ENCODE measurements at regions not wholly inside any gene's neighbourhood (a gene's known extent, or its start where the extent isn't known, plus 50 kb on each side); places are given as distances from the start of the nearest gene placed in this dataset.
A peak's percentile ranks its signal among the peaks of the same experiment; 100 is the strongest.

DNA sequence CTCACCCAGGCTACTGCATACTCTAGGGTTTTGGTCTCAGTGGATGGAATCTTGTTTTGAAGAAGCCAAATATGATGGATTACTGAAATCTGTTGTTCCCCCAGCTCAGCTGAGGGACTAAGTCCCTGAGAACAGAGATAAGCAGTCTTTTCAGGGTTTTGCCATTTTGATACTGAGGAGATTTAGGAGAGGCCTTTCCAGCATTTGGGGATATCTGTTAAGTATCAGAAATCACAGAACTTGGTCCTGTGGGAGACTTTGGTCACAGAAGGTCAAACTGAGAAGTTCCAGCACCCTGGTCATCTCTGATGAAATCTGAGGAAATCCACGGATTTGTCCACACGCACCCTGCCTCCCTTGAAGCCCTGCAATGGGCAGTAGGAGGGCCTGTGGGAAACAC is 181.0 kb upstream of the GADL1 start:
- TF ChIP-seq, protein P1, sequence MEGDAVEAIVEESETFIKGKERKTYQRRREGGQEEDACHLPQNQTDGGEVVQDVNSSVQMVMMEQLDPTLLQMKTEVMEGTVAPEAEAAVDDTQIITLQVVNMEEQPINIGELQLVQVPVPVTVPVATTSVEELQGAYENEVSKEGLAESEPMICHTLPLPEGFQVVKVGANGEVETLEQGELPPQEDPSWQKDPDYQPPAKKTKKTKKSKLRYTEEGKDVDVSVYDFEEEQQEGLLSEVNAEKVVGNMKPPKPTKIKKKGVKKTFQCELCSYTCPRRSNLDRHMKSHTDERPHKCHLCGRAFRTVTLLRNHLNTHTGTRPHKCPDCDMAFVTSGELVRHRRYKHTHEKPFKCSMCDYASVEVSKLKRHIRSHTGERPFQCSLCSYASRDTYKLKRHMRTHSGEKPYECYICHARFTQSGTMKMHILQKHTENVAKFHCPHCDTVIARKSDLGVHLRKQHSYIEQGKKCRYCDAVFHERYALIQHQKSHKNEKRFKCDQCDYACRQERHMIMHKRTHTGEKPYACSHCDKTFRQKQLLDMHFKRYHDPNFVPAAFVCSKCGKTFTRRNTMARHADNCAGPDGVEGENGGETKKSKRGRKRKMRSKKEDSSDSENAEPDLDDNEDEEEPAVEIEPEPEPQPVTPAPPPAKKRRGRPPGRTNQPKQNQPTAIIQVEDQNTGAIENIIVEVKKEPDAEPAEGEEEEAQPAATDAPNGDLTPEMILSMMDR (IDR thresholded peaks at IDR 0.05; ENCODE audit: low read depth, low read length): no peak
- no peak for DNase-seq (ENCODE audit: low read depth in 2 of 2)

DNA sequence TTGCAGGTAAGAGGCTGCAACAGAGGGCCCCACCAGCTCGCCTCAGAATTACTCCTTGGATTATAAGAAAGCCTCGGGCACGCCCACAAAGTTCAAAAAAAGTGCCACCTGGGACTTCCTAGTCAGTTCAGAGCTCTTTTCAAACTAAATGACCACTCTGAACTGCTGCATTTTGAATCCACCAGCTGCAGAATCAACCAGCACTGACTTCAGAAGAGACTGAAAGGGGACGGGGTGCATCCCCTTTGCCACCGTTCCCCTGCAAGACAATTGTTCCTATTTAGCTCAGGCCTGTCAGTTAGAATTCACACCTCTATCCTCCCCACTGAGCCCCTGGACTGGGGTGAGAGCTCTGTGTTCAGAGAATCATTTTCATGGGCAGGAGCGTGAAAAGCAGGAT is 181.4 kb upstream of the GADL1 start:
- no peak for DNase-seq (ENCODE audit: low read depth in 2 of 2)
- TF ChIP-seq, protein P1 (IDR thresholded peaks at IDR 0.05; ENCODE audit: low read depth, low read length): no peak
- no peak overlapping the region for H3K4me3 ChIP-seq (replicated peaks in 1 of 2; ENCODE audit: low read depth in 2 of 2, low read length in 2 of 2)

More for the DNA sequence above, 181.0 kb upstream of the GADL1 start:
- H3K4me3 ChIP-seq (replicated peaks in 1 of 2; ENCODE audit: low read depth in 2 of 2, low read length in 2 of 2): no peak overlapping the region

DNA sequence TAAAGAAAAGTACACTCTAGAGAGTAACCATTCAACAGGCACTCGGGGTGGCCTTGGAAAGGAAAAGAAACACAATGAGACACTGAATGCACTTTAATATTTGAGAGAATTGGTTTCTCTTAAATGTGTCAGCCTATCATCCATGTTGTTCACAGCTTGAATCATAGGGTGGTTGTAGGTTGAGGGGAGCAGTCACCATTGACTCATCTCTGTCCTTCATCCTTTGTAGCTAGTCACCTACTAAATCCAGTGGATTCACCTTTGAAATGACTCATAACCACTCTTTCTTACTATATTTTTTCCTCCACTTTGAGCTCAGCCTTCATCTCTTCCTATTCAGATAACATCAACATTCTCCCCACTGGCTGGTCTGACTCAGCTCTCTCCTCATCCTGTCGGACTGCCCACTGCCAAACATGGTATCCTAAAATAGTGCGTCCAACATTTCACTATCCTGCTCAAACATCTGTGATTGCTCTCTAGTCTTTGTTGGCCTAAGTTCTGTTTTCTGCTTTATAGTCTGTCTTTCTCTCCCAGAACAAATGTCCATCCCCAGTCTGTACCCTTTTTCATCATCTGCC is 182.7 kb upstream of the GADL1 start:
- TF ChIP-seq, protein P1 (IDR thresholded peaks at IDR 0.05; ENCODE audit: low read depth, low read length): no peak
- DNase-seq (ENCODE audit: low read depth in 2 of 2): peak; percentile 67 to 90
- no peak overlapping the region for H3K4me3 ChIP-seq (replicated peaks in 1 of 2; ENCODE audit: low read depth in 2 of 2, low read length in 2 of 2)

DNA sequence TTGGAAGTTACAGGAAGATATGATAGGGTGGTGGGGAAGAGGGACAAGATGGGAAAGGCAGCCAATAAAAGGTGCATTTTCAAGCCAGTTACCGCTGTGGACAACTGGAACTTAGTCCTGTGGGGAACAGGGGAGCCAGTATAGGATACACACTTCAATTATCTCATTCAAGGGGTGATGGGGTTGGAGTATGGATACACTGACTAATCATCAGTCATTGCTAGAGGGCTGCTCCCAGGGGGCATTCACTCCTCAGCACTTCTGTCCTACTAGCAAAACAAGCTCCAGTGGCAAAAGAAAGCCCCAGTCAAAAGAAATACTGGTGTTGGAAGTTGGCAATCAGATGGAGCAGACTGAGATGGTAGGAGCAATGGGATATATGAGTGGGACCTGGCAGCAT is 183.4 kb upstream of the GADL1 start:
- TF ChIP-seq, protein P1 (IDR thresholded peaks at IDR 0.05; ENCODE audit: low read depth, low read length): no peak
- peak in 1 of 2 donors; percentile 69 for DNase-seq (ENCODE audit: low read depth in 2 of 2)
- H3K4me3 ChIP-seq (replicated peaks in 1 of 2; ENCODE audit: low read depth in 2 of 2, low read length in 2 of 2): no peak overlapping the region

DNA sequence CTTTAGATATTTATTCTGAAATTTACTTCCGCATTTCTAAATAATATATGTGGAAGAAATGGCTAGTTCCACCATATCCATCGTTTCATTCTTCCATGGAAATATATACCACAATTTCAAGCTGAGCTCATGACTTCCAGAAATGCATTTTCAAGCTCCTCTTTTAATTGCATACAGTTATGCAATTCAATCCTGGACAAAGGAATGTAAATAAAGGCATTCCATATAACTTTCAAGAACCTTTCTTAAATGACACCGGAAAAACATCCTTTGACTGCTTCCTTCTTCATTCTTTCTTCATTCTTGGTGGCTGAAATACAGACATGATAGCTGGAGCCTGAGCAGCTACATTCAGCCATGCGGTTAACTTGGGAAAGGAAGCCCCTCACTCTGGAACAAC is 185.2 kb upstream of the GADL1 start:
- H3K4me3 ChIP-seq (replicated peaks in 1 of 2; ENCODE audit: low read depth in 2 of 2, low read length in 2 of 2): no peak overlapping the region
- TF ChIP-seq, protein P1 (IDR thresholded peaks at IDR 0.05; ENCODE audit: low read depth, low read length): no peak
- DNase-seq (ENCODE audit: low read depth in 2 of 2): no peak

DNA sequence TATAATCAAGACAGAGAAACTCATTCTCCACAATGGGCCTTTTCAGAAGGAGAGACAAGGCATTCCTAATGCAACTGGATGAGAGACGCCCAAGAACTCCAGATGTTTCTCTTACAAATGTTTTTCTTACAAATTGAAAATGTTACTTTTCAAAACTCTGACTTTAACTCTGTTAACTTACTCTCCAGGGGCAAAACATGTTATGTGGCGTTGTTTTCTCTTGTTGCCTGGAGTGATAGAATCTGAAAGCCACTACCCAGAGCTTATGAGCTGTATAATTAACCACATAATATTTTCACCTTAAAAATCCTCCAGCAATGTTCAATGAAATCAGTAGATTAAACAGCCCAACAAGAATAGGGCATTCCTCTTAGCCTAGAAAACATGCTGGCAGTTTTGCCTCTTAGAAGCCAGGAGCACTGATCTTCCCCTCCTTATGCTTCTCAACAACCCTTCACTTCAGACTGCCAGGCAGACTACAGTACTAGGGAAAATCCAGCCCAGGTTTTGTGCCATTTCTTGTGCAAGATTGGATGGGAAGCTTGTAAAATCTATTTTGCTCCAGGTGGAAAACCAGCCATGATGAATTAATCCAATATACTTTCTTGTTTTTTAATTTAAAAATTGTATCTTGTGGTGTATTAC is 186.7 kb upstream of the GADL1 start:
- TF ChIP-seq, protein P1 (IDR thresholded peaks at IDR 0.05; ENCODE audit: low read depth, low read length): no peak
- no peak for DNase-seq (ENCODE audit: low read depth in 2 of 2)
- no peak overlapping the region for H3K4me3 ChIP-seq (replicated peaks in 1 of 2; ENCODE audit: low read depth in 2 of 2, low read length in 2 of 2)

Data from cardiac fibroblast (primary cell).